ENCODE measurements at regions not wholly inside any gene's neighbourhood (a gene's known extent, or its start where the extent isn't known, plus 50 kb on each side); places are given as distances from the start of the nearest gene placed in this dataset.
"Not testable (repeated sequence)": the region's sequence is repeated elsewhere in the genome, so short reads cannot be mapped to it uniquely, and the experiment has no call there.

- Histone ChIP-seq H2AK5ac (ENCODE audit: low read length) (no peak overlapping the region), H2BK120ac (ENCODE audit: low read depth, low read length) (no peak overlapping the region), H2BK5ac (ENCODE audit: low read length) (no peak overlapping the region), H4K5ac (ENCODE audit: low read length) (no peak overlapping the region), H3K79me1 (ENCODE audit: low read length) (no peaks in the 10 kb centered on the region), H3K4me2 (ENCODE audit: low read length) (no peak overlapping the region), H3K4me1 (ENCODE audit: control insufficient read depth, low read depth, low read length) (no peaks in the 10 kb centered on the region), H3K27ac (ENCODE audit: low read depth, low read length) (no peak overlapping the region), H3K4ac (ENCODE audit: low read depth, low read length) (no peak overlapping the region), H3K9ac (ENCODE audit: low read length) (no peak overlapping the region), H2BK15ac (replicated peaks; ENCODE audit: low read depth) (no peak overlapping the region), H3K23ac (ENCODE audit: low read length) (no peak overlapping the region), H3K56ac (ENCODE audit: low read length) (no peak overlapping the region), H3K36me3 (ENCODE audit: control insufficient read depth, insufficient read depth, low read length) (no peaks in the 10 kb centered on the region), H4K8ac (ENCODE audit: low read depth, low read length) (no peak overlapping the region), H3K4me3 (ENCODE audit: low read length) (no peak overlapping the region), H3K79me2 (ENCODE audit: control insufficient read depth, insufficient read depth, low read length) (no peaks in the 10 kb centered on the region), H3K27me3 (ENCODE audit: insufficient read depth, low read length, poor library complexity) (no peaks in the 10 kb centered on the region), H3K18ac (ENCODE audit: low read length) (no peak overlapping the region)
- no CpG with 5 or more reads among the region's 5 CpGs for WGBS (ENCODE audit: extremely low coverage, insufficient coverage, low lambda C conversion rate)
- DNase-seq = no peak
Measured at GRCh38 chr5:39618391-39618790, 193.6 kb upstream of the DAB2 start.

GRCh38 chr5:39616131-39616530, 191.4 kb upstream of the DAB2 start:
- Histone ChIP-seq H3K4me1 (ENCODE audit: control insufficient read depth, low read depth, low read length) (no peaks in the 10 kb centered on the region), H2BK120ac (ENCODE audit: low read depth, low read length) (no peak overlapping the region), H4K8ac (ENCODE audit: low read depth, low read length) (no peak overlapping the region), H3K18ac (ENCODE audit: low read length) (no peak overlapping the region), H2BK15ac (replicated peaks; ENCODE audit: low read depth) (no peak overlapping the region), H3K4ac (ENCODE audit: low read depth, low read length) (no peak overlapping the region), H3K27me3 (ENCODE audit: insufficient read depth, low read length, poor library complexity) (no peaks in the 10 kb centered on the region), H3K79me1 (ENCODE audit: low read length) (no peaks in the 10 kb centered on the region), H3K79me2 (ENCODE audit: control insufficient read depth, insufficient read depth, low read length) (no peaks in the 10 kb centered on the region), H3K23ac (ENCODE audit: low read length) (no peak overlapping the region), H3K4me3 (ENCODE audit: low read length) (no peak overlapping the region), H2AK5ac (ENCODE audit: low read length) (no peak overlapping the region), H2BK5ac (ENCODE audit: low read length) (no peak overlapping the region), H3K9ac (ENCODE audit: low read length) (no peak overlapping the region), H3K4me2 (ENCODE audit: low read length) (no peak overlapping the region), H3K36me3 (ENCODE audit: control insufficient read depth, insufficient read depth, low read length) (no peaks in the 10 kb centered on the region), H3K56ac (ENCODE audit: low read length) (no peak overlapping the region), H3K27ac (ENCODE audit: low read depth, low read length) (no peak overlapping the region), H4K5ac (ENCODE audit: low read length) (no peak overlapping the region)
- WGBS (ENCODE audit: extremely low coverage, insufficient coverage, low lambda C conversion rate) = no CpG with 5 or more reads among the region's 1 CpG
- no peak for DNase-seq

GRCh38 chr5:39611076-39611475, 186.3 kb upstream of the DAB2 start:
- not testable (repeated sequence) for H2AK5ac ChIP-seq (ENCODE audit: low read length); H3K4ac ChIP-seq (ENCODE audit: low read depth, low read length); H3K56ac ChIP-seq (ENCODE audit: low read length); H2BK15ac ChIP-seq (replicated peaks; ENCODE audit: low read depth); H4K5ac ChIP-seq (ENCODE audit: low read length); H3K18ac ChIP-seq (ENCODE audit: low read length); H3K27ac ChIP-seq (ENCODE audit: low read depth, low read length); H3K23ac ChIP-seq (ENCODE audit: low read length); H3K79me2 ChIP-seq (ENCODE audit: control insufficient read depth, insufficient read depth, low read length); H4K8ac ChIP-seq (ENCODE audit: low read depth, low read length); H3K4me3 ChIP-seq (ENCODE audit: low read length); H3K36me3 ChIP-seq (ENCODE audit: control insufficient read depth, insufficient read depth, low read length); H3K4me2 ChIP-seq (ENCODE audit: low read length); DNase-seq; H3K9ac ChIP-seq (ENCODE audit: low read length); H2BK120ac ChIP-seq (ENCODE audit: low read depth, low read length); H3K79me1 ChIP-seq (ENCODE audit: low read length); H3K27me3 ChIP-seq (ENCODE audit: insufficient read depth, low read length, poor library complexity); H3K4me1 ChIP-seq (ENCODE audit: control insufficient read depth, low read depth, low read length); H2BK5ac ChIP-seq (ENCODE audit: low read length)
- WGBS (ENCODE audit: extremely low coverage, insufficient coverage, low lambda C conversion rate) = no CpG with 5 or more reads among the region's 11 CpGs

- Histone ChIP-seq H2AK5ac (ENCODE audit: low read length) (no peak overlapping the region), H3K4ac (ENCODE audit: low read depth, low read length) (no peak overlapping the region), H2BK120ac (ENCODE audit: low read depth, low read length) (no peak overlapping the region), H3K79me2 (ENCODE audit: control insufficient read depth, insufficient read depth, low read length) (no peaks in the 10 kb centered on the region), H3K27me3 (ENCODE audit: insufficient read depth, low read length, poor library complexity) (no peaks in the 10 kb centered on the region), H3K36me3 (ENCODE audit: control insufficient read depth, insufficient read depth, low read length) (no peaks in the 10 kb centered on the region), H3K18ac (ENCODE audit: low read length) (no peak overlapping the region), H4K8ac (ENCODE audit: low read depth, low read length) (no peak overlapping the region), H3K4me3 (ENCODE audit: low read length) (no peak overlapping the region), H3K79me1 (ENCODE audit: low read length) (no peaks in the 10 kb centered on the region), H3K23ac (ENCODE audit: low read length) (no peak overlapping the region), H3K4me2 (ENCODE audit: low read length) (no peak overlapping the region), H3K27ac (ENCODE audit: low read depth, low read length) (no peak overlapping the region), H4K5ac (ENCODE audit: low read length) (no peak overlapping the region), H2BK15ac (replicated peaks; ENCODE audit: low read depth) (no peak overlapping the region), H3K9ac (ENCODE audit: low read length) (no peak overlapping the region), H3K56ac (ENCODE audit: low read length) (no peak overlapping the region), H3K4me1 (ENCODE audit: control insufficient read depth, low read depth, low read length) (no peaks in the 10 kb centered on the region), H2BK5ac (ENCODE audit: low read length) (no peak overlapping the region)
- DNase-seq = no peak
- WGBS (ENCODE audit: extremely low coverage, insufficient coverage, low lambda C conversion rate) = 100% methylated on average over 1 of the region's 5 CpGs
Measured at GRCh38 chr5:39608024-39608423, 183.2 kb upstream of the DAB2 start.

- no CpG with 5 or more reads among the region's 2 CpGs for WGBS (ENCODE audit: extremely low coverage, insufficient coverage, low lambda C conversion rate)
- no peak overlapping the region for H3K56ac ChIP-seq (ENCODE audit: low read length)
- H2AK5ac ChIP-seq (ENCODE audit: low read length) = no peak overlapping the region
Measured at GRCh38 chr5:39606591-39606990, 181.8 kb upstream of the DAB2 start.

More at GRCh38 chr5:39606591-39606990, 181.8 kb upstream of the DAB2 start:
- no peak overlapping the region for H4K5ac ChIP-seq (ENCODE audit: low read length)
- H3K27me3 ChIP-seq (ENCODE audit: insufficient read depth, low read length, poor library complexity) = no peaks in the 10 kb centered on the region
- no peak overlapping the region for H3K9ac ChIP-seq (ENCODE audit: low read length)
- H3K79me1 ChIP-seq (ENCODE audit: low read length) = no peaks in the 10 kb centered on the region
- no peaks in the 10 kb centered on the region for H3K4me1 ChIP-seq (ENCODE audit: control insufficient read depth, low read depth, low read length)
- no peak for DNase-seq
- H3K4me3 ChIP-seq (ENCODE audit: low read length) = no peak overlapping the region
- H3K23ac ChIP-seq (ENCODE audit: low read length) = no peak overlapping the region
- no peak overlapping the region for H2BK5ac ChIP-seq (ENCODE audit: low read length)
- no peak overlapping the region for H4K8ac ChIP-seq (ENCODE audit: low read depth, low read length)
- H3K79me2 ChIP-seq (ENCODE audit: control insufficient read depth, insufficient read depth, low read length) = no peaks in the 10 kb centered on the region
- H3K4ac ChIP-seq (ENCODE audit: low read depth, low read length) = no peak overlapping the region
- H3K27ac ChIP-seq (ENCODE audit: low read depth, low read length) = no peak overlapping the region
- no peak overlapping the region for H3K18ac ChIP-seq (ENCODE audit: low read length)
- no peak overlapping the region for H2BK15ac ChIP-seq (replicated peaks; ENCODE audit: low read depth)
- H3K4me2 ChIP-seq (ENCODE audit: low read length) = no peak overlapping the region
- no peaks in the 10 kb centered on the region for H3K36me3 ChIP-seq (ENCODE audit: control insufficient read depth, insufficient read depth, low read length)
- H2BK120ac ChIP-seq (ENCODE audit: low read depth, low read length) = no peak overlapping the region
